GM23338 (cell line): ENCODE measurements at regions not wholly inside any gene's neighbourhood (a gene's known extent, or its start where the extent isn't known, plus 50 kb on each side); places are given as distances from the start of the nearest gene placed in this dataset.

Experiments
- ATAC-seq: fragments of 200-7000 bp; cut with Tn5 transposase; 3 replicates; pipeline ENCODE4 v1.9.1; 2020
- DNase-seq: peaks from one replicate; pipeline ENCODE4 v3.0.0-alpha.2; 2015; ENCODE audit warnings: low spot score
- H2AFZ ChIP-seq: fragments of 200-600 bp; sonication (generic); 2 replicates; pipeline ENCODE4 v1.8.0; 2016; ENCODE audit warnings: antibody characterized with exemption, mild to moderate bottlenecking, moderate library complexity
- H3F3A ChIP-seq: fragments of 200-600 bp; sonication (generic); replicated peaks from 2 replicates; pipeline ENCODE4 v1.8.0; 2017; ENCODE audit warnings: antibody characterized with exemption, mixed run types, low read depth
- H3K27ac ChIP-seq: fragments of 200-600 bp; sonication (generic); 2 replicates; pipeline ENCODE4 v1.6.1; 2016; ENCODE audit warnings: low read depth
- H3K27me3 ChIP-seq: fragments of 200-600 bp; sonication (generic); 2 replicates; pipeline ENCODE4 v1.8.0; 2016; ENCODE audit warnings: mild to moderate bottlenecking, mixed run types, moderate library complexity; ENCODE audit not compliant: insufficient read depth
- H3K36me3 ChIP-seq: fragments of 200-600 bp; sonication (generic); 2 replicates; pipeline ENCODE4 v1.8.0; 2016; ENCODE audit warnings: mild to moderate bottlenecking; ENCODE audit not compliant: insufficient read depth
- H3K4me1 ChIP-seq: fragments of 200-600 bp; sonication (generic); 2 replicates; pipeline ENCODE4 v1.8.0; 2016; ENCODE audit warnings: mild to moderate bottlenecking, moderate library complexity; ENCODE audit not compliant: insufficient read depth
- H3K4me2 ChIP-seq: fragments of 200-600 bp; sonication (generic); 2 replicates; pipeline ENCODE4 v1.7.1; 2017; ENCODE audit warnings: mixed run types
- H3K4me3 ChIP-seq: fragments of 200-600 bp; sonication (generic); 2 replicates; pipeline ENCODE4 v1.6.1; 2016; ENCODE audit warnings: mixed run types
- H3K79me2 ChIP-seq: fragments of 200-600 bp; sonication (generic); replicated peaks from 2 replicates; pipeline ENCODE4 v1.8.0; 2017; ENCODE audit warnings: mild to moderate bottlenecking; ENCODE audit not compliant: insufficient read depth
- H3K9me2 ChIP-seq: fragments of 200-600 bp; sonication (generic); 2 replicates; pipeline ENCODE4 v1.8.0; 2017; ENCODE audit not compliant: insufficient read depth
- H4K20me1 ChIP-seq: fragments of 200-600 bp; sonication (generic); replicated peaks from 2 replicates; pipeline ENCODE4 v1.8.0; 2017; ENCODE audit warnings: mild to moderate bottlenecking; ENCODE audit not compliant: insufficient read depth
- H3K27ac Mint-ChIP-seq: 2 replicates; pipeline ENCODE4 v1.8.0; 2020; ENCODE audit warnings: inconsistent platforms, mild to moderate bottlenecking, moderate library complexity, mixed read lengths
- H3K27me3 Mint-ChIP-seq: 3 replicates; pipeline ENCODE4 v1.8.0; 2022; ENCODE audit warnings: low read depth, mild to moderate bottlenecking, moderate library complexity, mixed read lengths, inconsistent platforms; ENCODE audit not compliant: insufficient read depth, poor library complexity
- H3K36me3 Mint-ChIP-seq: 3 replicates; pipeline ENCODE4 v1.8.0; 2021; ENCODE audit warnings: low read depth, mild to moderate bottlenecking, inconsistent platforms, moderate library complexity, mixed read lengths
- H3K4me1 Mint-ChIP-seq: 3 replicates; pipeline ENCODE4 v1.8.0; 2020; ENCODE audit warnings: mild to moderate bottlenecking, inconsistent platforms, mixed read lengths
- H3K4me3 Mint-ChIP-seq: 3 replicates; pipeline ENCODE4 v1.8.0; 2021; ENCODE audit warnings: moderate library complexity, mild to moderate bottlenecking, inconsistent platforms, mixed read lengths
- H3K9me3 Mint-ChIP-seq: 3 replicates; pipeline ENCODE4 v1.8.0; 2020; ENCODE audit warnings: moderate library complexity, mild to moderate bottlenecking, inconsistent platforms, mixed read lengths
- CREB1 ChIP-seq: fragments of 250-450 bp; sonication (Bioruptor Pico); IDR thresholded peaks from 2 replicates; pipeline ENCODE4 v1.5.0; 2020; ENCODE audit warnings: low read depth, mild to moderate bottlenecking, moderate library complexity
- ETS1 ChIP-seq: IDR thresholded peaks from 2 replicates; pipeline ENCODE4 v1.6.1; 2016; ENCODE audit warnings: antibody characterized with exemption
- JUNB ChIP-seq: IDR thresholded peaks from one replicate; pipeline ENCODE4 v1.6.1; 2016; ENCODE audit warnings: antibody characterized with exemption; ENCODE audit not compliant: unreplicated experiment
- NANOG ChIP-seq: IDR thresholded peaks from 2 replicates; pipeline ENCODE4 v1.6.1; 2016; ENCODE audit warnings: antibody characterized with exemption, borderline replicate concordance
- POLR2AphosphoS5 ChIP-seq: IDR thresholded peaks from 2 replicates; pipeline ENCODE4 v1.6.1; 2016; ENCODE audit warnings: antibody characterized with exemption, low read depth
- STAT1 ChIP-seq: IDR thresholded peaks from one replicate; pipeline ENCODE4 v1.6.1; 2016; ENCODE audit warnings: antibody characterized with exemption; ENCODE audit not compliant: unreplicated experiment
- ZNF331 ChIP-seq: fragments of 250-450 bp; sonication (Bioruptor Pico); IDR thresholded peaks from 2 replicates; pipeline ENCODE4 v1.5.0; 2020; ENCODE audit warnings: low read depth, mild to moderate bottlenecking, moderate library complexity
- TF ChIP-seq, protein P1 (sequence below), 2 experiments: fragments of 200-600 bp in 1 of 2; sonication (generic) in 1 of 2; conservative IDR thresholded peaks; 2 replicates each; pipeline versions ENCODE4 v1.5.1 to v1.6.1; 2016 to 2017; ENCODE audit warnings: antibody characterized with exemption in 2 of 2, low read depth in 2 of 2, mild to moderate bottlenecking in 2 of 2, moderate library complexity in 1 of 2
- TF ChIP-seq, protein P2 (sequence below): IDR thresholded peaks from one replicate; pipeline ENCODE4 v1.6.1; 2018; ENCODE audit warnings: antibody characterized with exemption; ENCODE audit not compliant: unreplicated experiment

DNA sequence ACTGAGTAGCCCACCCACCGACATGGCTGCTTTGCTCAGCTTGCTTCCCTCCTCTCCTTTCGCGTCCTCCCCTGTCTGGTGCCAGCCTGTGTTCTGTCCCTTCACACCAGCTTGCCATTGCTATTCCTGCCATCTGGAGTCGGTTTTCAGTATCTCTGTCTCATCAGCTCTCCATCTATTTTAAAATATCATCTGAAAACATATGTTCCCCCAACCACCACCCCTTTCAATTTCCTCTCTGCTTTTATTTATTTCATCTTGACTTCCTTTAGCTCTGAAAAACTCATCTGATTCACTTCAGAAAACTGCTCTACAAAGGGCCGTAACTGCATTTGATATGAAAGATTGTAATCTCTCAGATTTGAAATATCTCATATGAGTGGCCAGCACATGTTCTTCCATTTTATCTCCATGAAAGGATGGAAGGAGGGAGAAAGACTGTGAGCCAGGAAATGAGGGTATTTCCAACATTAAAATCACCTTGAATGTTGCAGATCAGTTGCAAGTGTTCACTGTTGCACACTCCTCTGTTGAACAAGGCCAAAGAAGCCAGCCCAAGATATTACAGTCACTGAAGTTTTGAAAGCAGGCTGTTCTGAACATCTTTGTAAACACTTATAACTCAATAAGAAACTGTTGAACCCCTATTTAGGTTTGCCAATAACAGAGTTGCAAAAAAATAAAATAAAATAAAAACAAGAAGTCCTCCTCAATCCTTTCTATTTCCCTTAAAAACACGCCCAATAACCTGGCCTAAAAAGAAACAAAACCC is 202.4 kb upstream of the NEBL start (continued):
- TF ChIP-seq, protein P1, sequence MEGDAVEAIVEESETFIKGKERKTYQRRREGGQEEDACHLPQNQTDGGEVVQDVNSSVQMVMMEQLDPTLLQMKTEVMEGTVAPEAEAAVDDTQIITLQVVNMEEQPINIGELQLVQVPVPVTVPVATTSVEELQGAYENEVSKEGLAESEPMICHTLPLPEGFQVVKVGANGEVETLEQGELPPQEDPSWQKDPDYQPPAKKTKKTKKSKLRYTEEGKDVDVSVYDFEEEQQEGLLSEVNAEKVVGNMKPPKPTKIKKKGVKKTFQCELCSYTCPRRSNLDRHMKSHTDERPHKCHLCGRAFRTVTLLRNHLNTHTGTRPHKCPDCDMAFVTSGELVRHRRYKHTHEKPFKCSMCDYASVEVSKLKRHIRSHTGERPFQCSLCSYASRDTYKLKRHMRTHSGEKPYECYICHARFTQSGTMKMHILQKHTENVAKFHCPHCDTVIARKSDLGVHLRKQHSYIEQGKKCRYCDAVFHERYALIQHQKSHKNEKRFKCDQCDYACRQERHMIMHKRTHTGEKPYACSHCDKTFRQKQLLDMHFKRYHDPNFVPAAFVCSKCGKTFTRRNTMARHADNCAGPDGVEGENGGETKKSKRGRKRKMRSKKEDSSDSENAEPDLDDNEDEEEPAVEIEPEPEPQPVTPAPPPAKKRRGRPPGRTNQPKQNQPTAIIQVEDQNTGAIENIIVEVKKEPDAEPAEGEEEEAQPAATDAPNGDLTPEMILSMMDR (conservative IDR thresholded peaks at IDR 0.05; ENCODE audit: low read depth in 2 of 2): no peak
- TF ChIP-seq JUNB (no peak), STAT1 (no peak), POLR2AphosphoS5 (no peak), CREB1 (CRISPR knock-in tag) (no peak), ETS1 (no peak)
- TF ChIP-seq, protein P2, sequence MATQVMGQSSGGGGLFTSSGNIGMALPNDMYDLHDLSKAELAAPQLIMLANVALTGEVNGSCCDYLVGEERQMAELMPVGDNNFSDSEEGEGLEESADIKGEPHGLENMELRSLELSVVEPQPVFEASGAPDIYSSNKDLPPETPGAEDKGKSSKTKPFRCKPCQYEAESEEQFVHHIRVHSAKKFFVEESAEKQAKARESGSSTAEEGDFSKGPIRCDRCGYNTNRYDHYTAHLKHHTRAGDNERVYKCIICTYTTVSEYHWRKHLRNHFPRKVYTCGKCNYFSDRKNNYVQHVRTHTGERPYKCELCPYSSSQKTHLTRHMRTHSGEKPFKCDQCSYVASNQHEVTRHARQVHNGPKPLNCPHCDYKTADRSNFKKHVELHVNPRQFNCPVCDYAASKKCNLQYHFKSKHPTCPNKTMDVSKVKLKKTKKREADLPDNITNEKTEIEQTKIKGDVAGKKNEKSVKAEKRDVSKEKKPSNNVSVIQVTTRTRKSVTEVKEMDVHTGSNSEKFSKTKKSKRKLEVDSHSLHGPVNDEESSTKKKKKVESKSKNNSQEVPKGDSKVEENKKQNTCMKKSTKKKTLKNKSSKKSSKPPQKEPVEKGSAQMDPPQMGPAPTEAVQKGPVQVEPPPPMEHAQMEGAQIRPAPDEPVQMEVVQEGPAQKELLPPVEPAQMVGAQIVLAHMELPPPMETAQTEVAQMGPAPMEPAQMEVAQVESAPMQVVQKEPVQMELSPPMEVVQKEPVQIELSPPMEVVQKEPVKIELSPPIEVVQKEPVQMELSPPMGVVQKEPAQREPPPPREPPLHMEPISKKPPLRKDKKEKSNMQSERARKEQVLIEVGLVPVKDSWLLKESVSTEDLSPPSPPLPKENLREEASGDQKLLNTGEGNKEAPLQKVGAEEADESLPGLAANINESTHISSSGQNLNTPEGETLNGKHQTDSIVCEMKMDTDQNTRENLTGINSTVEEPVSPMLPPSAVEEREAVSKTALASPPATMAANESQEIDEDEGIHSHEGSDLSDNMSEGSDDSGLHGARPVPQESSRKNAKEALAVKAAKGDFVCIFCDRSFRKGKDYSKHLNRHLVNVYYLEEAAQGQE: no peak

- H3K9me3 Mint-ChIP-seq: no peaks in the 10 kb centered on the region
- ATAC-seq: no peak
- TF ChIP-seq NANOG (no peak), JUNB (no peak), CREB1 (CRISPR knock-in tag) (no peak), ETS1 (no peak), ZNF331 (CRISPR knock-in tag) (no peak)
- TF ChIP-seq, protein P1 (conservative IDR thresholded peaks at IDR 0.05; ENCODE audit: low read depth in 2 of 2): no peak
These were observed 200.8 kb upstream of the NEBL start for GRCh38 chr10:21097926-21098355.

More at GRCh38 chr10:21097926-21098355, 200.8 kb upstream of the NEBL start:
- no peaks in the 10 kb centered on the region for H3K27me3 ChIP-seq
- H3F3A ChIP-seq: no peaks in the 10 kb centered on the region
- H3K4me1 ChIP-seq: peaks cover 9% of the 10 kb centered on the region; the same call in 1 of the 2 replicates
- no peak overlapping the region for H3K4me3 Mint-ChIP-seq
- H3K27ac ChIP-seq: no peak overlapping the region
- H3K27ac Mint-ChIP-seq: no peak overlapping the region
- 0 out of 3 replicates have a peak, but pooled peaks cover 3% of the 10 kb centered on the region for H3K4me1 Mint-ChIP-seq
- H3K36me3 Mint-ChIP-seq: no peaks in the 10 kb centered on the region
- DNase-seq: no peak
- no peak overlapping the region for H2AFZ ChIP-seq
- no peak overlapping the region for H3K4me2 ChIP-seq
- H3K79me2 ChIP-seq: no peaks in the 10 kb centered on the region
- no peaks in the 10 kb centered on the region for H3K9me2 ChIP-seq
- peaks cover 3% of the 10 kb centered on the region for H3K27me3 Mint-ChIP-seq
- H3K36me3 ChIP-seq: no peaks in the 10 kb centered on the region
- no peak overlapping the region for H3K4me3 ChIP-seq
- H4K20me1 ChIP-seq: no peaks in the 10 kb centered on the region
